Omental fat pad (tissue), 3 donors: ENCODE measurements at regions not wholly inside any gene's neighbourhood (a gene's known extent, or its start where the extent isn't known, plus 50 kb on each side); places are given as distances from the start of the nearest gene placed in this dataset.

ENCODE experiments used
- ATAC-seq: fragments of 150-250 bp; one replicate; pipeline ENCODE4 v1.9.1; 2016; ENCODE audit warnings: mild to moderate bottlenecking, moderate library complexity; ENCODE audit not compliant: low FRiP score
- DNase-seq: peaks from one replicate; pipeline ENCODE4 v3.0.0-alpha.2; 2019; ENCODE audit warnings: low spot score
- CTCF ChIP-seq, 3 donors: fragments of 450-650 bp; IDR thresholded peaks; one replicate each; pipeline ENCODE4 v1.5.1; 2016 to 2017; ENCODE audit warnings: antibody characterized with exemption in 3 of 3, mild to moderate bottlenecking in 3 of 3, moderate library complexity in 2 of 3

- DNase-seq (no peak), ATAC-seq (no peak)
- no peak for TF ChIP-seq CTCF (IDR thresholded peaks at IDR 0.05)
These were observed 77.4 kb downstream of the PSMG1 start for GRCh38 chr21:39105836-39106235.

- no peak for DNase-seq
- TF ChIP-seq CTCF (IDR thresholded peaks at IDR 0.05), result no peak
- no peak for ATAC-seq
These were observed 77.9 kb downstream of the PSMG1 start for GRCh38 chr21:39105341-39105765.

DNA sequence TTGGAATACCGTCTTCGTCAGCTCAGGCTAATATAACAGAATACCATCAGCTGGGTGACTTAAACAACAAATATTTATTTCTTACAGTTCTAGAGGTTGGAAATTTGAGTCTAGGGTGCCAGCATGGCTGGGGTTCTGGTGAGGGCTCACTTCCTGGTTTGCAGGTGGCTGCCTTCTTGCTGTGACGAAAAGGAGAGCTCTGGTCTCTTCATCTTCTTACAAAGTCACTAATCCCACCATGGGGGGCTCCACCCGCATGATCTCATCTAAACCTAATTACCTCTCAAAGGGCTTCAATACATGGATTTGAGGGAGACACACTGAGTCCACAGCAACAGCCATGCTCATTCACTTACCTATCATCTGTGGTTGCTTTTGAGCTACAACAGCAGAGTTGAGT, 78.3 kb downstream of the PSMG1 start:
- DNase-seq (no peak), ATAC-seq (no peak)
- no peak for TF ChIP-seq CTCF (IDR thresholded peaks at IDR 0.05)

DNA sequence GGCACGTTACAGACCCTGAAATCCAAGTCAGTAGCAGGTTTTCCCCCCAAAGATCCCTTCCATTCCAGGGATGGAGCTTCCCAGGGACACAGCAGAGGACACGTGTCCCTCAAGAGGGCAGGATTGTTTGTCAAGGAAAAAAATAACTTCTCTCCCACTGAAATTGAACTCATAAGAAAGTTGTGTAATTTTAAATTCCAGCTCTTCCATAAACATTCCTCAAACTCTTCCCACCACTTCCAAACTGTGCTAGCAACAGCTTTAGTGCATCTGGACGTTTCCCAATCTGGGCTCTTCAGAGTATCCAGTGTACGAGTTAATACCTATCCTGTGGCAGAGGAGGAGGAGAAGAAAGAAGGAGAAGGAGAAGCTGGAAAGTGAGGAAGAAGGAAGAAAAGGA, 79.6 kb downstream of the PSMG1 start:
- DNase-seq (no peak), ATAC-seq (no peak)
- no peak for TF ChIP-seq CTCF (IDR thresholded peaks at IDR 0.05)

DNA sequence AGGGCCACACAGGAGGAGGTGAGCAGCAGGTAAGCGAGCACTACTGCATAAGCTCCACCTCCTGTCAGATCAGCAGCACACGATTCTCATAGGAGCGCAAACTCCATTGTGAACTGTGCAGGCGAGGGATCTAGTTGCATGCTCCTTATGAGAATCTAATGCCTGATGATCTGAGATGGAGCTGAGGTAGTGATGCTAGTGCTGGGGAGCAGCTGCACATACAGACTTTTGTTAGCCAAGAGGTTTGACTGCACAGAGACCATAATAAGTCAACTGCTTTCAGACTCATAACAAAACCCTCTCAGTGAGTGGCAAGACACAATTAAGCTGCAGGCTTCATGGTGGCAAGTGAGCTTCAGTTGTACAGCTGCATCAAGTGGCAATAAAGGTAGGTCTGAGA, 83.4 kb downstream of the PSMG1 start:
- ATAC-seq, result no peak
- DNase-seq, result no peak
- TF ChIP-seq CTCF (IDR thresholded peaks at IDR 0.05), result no peak

GRCh38 chr21:39098696-39099200, 84.5 kb downstream of the PSMG1 start:
- TF ChIP-seq CTCF (IDR thresholded peaks at IDR 0.05), result no peak
- no peak for ATAC-seq

DNA sequence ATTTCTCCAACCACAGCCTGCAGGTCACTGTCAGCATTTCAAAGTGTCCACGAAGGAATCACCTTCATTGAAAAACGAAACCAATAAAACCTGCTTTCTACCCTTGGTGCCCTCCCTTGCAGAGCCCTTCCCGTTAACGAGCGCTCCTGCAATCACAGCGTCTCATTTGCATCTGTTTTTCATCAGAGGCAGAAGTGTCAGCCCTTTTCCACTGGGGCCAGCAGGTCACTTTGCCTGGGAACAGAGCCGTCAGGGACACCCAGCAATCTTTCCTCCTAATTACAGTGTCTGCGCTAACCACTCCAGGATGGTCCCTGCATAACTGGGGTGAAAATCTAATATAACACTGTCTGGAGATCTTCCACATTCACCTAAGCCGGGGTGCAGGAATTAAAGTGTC, 85.3 kb downstream of the PSMG1 start:
- ATAC-seq (no peak), DNase-seq (no peak)
- no peak for TF ChIP-seq CTCF (IDR thresholded peaks at IDR 0.05)

More at GRCh38 chr21:39098696-39099200, 84.5 kb downstream of the PSMG1 start:
- no peak for DNase-seq
